AG10803 (cell line): ENCODE measurements at regions not wholly inside any gene's neighbourhood (a gene's known extent, or its start where the extent isn't known, plus 50 kb on each side); places are given as distances from the start of the nearest gene placed in this dataset.

Experiments
- DNase-seq: peaks from one replicate; pipeline ENCODE4 v3.0.0; 2010; ENCODE audit warnings: low read depth
- H3K4me3 ChIP-seq: 2 replicates; pipeline ENCODE4 v1.5.1; 2011; ENCODE audit warnings: mild to moderate bottlenecking, low read length, control low read depth
- CTCF ChIP-seq: conservative IDR thresholded peaks from 2 replicates; pipeline ENCODE4 v1.5.1; 2011; ENCODE audit warnings: mild to moderate bottlenecking, low read length, control low read depth, inconsistent platforms

- no peak overlapping the region for H3K4me3 ChIP-seq
- DNase-seq = no peak
- TF ChIP-seq CTCF = no peak
Observed at GRCh38 chr1:218024211-218024720, 260.8 kb upstream of the RRP15 start.

DNA sequence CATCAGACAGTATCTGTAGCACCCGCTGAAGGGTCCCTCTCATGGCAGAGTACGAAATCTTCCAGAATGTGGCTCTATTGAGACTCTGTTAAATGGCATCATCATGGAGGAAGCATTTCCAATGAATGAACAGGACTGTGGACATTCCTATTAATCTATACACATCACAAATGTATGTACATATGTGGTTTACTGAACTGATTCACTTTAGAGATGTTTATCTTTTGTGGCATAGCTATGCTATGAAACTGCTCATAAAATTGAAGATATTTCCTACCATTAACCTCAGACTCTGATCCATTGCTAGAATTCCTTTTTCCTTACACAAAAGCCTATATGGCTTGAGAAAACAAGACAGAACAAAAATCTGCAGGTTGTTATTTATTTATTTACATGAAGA is 259.6 kb upstream of the RRP15 start:
- no peak for TF ChIP-seq CTCF
- H3K4me3 ChIP-seq = no peak overlapping the region
- no peak for DNase-seq

DNA sequence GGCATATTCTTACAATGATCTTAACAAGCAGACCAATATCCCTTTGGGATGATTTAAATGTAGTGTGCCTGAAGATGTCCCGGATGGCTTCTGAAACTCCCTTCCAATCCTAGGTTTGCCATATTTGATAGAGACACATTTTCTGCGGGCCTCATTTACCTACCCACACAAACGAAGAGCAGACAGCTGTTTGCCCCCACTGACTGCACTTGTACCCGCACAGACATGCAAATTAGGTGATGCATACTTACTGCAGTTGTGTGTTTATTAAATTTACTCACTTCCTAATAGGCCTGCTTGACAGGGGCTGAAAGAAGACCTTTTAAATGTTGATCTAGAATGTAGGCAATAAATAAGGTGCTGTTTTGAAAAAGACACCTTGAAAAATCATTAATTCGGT is 257.9 kb upstream of the RRP15 start:
- H3K4me3 ChIP-seq = no peak overlapping the region
- no peak for DNase-seq
- no peak for TF ChIP-seq CTCF

GRCh38 chr1:218030846-218031245 is 254.2 kb upstream of the RRP15 start:
- DNase-seq = no peak
- H3K4me3 ChIP-seq = no peak overlapping the region
- no peak for TF ChIP-seq CTCF

GRCh38 chr1:218031901-218032300 is 253.2 kb upstream of the RRP15 start:
- H3K4me3 ChIP-seq = no peak overlapping the region
- no peak for DNase-seq
- no peak for TF ChIP-seq CTCF

- no peak for TF ChIP-seq CTCF
- H3K4me3 ChIP-seq = no peak overlapping the region
- DNase-seq = no peak
Observed at GRCh38 chr1:218034468-218034867, 250.6 kb upstream of the RRP15 start.

GRCh38 chr1:218048828-218049420 is 236.2 kb upstream of the RRP15 start:
- DNase-seq = no peak
- H3K4me3 ChIP-seq = no peak overlapping the region
- TF ChIP-seq CTCF = no peak
